ENCODE measurements at regions not wholly inside any gene's neighbourhood (a gene's known extent, or its start where the extent isn't known, plus 50 kb on each side); places are given as distances from the start of the nearest gene placed in this dataset.

DNA sequence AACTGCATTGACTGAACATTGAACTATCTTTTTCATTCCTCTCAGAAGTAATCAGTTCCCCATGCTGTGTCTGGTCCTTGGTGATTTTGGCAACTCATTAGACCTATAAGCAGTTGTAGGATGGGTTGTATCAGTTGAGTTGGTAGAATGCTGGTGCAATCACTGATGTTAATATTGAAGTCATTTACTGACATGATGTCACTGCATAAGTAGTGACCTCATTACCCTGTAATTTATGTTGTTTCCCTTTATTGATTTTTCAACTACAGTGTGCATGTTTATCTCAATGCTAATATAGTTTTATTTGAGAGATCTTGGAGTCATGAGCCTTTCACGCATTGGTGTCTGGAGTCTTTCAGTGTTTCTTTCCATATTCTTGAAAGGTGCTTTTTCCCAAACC lies 275.0 kb downstream of the SPATA31D1 start:
- DNase-seq (no peak), ATAC-seq (no peak)
- intact Hi-C loops (cut with DNase I, micrococcal nuclease), result no loop called here
- no peaks in the 10 kb centered on the region for H3K36me3 ChIP-seq (ENCODE audit: low read depth)
- H3K4me1 ChIP-seq (ENCODE audit: low read depth), result no peaks in the 10 kb centered on the region
- H3K4me3 ChIP-seq, result no peak overlapping the region
- TF ChIP-seq, protein P1, sequence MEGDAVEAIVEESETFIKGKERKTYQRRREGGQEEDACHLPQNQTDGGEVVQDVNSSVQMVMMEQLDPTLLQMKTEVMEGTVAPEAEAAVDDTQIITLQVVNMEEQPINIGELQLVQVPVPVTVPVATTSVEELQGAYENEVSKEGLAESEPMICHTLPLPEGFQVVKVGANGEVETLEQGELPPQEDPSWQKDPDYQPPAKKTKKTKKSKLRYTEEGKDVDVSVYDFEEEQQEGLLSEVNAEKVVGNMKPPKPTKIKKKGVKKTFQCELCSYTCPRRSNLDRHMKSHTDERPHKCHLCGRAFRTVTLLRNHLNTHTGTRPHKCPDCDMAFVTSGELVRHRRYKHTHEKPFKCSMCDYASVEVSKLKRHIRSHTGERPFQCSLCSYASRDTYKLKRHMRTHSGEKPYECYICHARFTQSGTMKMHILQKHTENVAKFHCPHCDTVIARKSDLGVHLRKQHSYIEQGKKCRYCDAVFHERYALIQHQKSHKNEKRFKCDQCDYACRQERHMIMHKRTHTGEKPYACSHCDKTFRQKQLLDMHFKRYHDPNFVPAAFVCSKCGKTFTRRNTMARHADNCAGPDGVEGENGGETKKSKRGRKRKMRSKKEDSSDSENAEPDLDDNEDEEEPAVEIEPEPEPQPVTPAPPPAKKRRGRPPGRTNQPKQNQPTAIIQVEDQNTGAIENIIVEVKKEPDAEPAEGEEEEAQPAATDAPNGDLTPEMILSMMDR (IDR thresholded peaks at IDR 0.05), result no peak
- H3K9me3 ChIP-seq, result no peaks in the 10 kb centered on the region

DNA sequence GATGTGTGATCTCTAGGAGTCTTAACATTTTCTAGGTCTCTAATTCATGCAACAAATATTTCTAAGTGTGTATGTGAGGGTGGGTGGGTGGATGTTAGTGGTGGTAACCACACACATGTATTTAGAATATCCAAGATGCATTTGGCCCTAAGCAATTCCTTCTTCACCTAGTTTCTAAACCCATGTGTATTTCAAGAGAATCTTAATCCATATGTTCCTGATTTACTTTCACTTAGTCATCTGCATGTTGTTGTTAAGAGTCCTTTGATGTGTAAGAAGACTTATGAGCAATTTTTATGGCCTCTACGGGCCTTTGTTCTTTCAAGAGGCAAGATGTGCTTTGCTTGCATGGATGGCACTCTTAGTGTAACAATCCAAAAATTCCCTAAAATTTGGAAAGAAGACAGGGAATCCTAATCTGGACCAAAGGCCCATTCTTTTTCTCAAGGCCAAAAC lies 282.6 kb downstream of the SPATA31D1 start:
- DNase-seq (no peak), ATAC-seq (no peak)

DNA sequence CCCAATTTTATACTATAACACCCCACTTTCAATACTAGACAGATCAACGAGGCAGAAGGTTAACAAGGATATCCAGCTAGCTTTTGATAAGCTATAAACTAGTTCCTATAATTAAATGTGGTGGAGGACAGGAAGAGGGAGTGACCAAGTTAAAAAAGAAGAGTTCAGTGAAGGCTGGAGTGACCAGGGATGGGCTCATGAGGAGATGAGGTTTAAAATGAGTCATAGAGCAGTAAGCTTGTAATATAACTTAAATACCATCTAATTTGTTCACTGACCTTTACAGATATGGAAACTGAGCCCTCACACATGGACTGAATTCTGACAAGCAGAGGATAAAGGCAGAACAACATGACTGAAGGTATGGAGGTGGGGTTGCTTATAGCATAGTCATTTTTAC lies 284.5 kb downstream of the SPATA31D1 start:
- intact Hi-C loops (cut with DNase I, micrococcal nuclease), result no loop called here
- DNase-seq (no peak), ATAC-seq (peak; percentile 56)
- TF ChIP-seq, protein P1 (IDR thresholded peaks at IDR 0.05), result no peak
- Histone ChIP-seq H3K4me3 (no peak overlapping the region), H3K36me3 (ENCODE audit: low read depth) (no peaks in the 10 kb centered on the region), H3K9me3 (no peaks in the 10 kb centered on the region), H3K4me1 (ENCODE audit: low read depth) (no peaks in the 10 kb centered on the region)

More for the DNA sequence above, 282.6 kb downstream of the SPATA31D1 start:
- Histone ChIP-seq H3K4me3 (no peak overlapping the region), H3K9me3 (no peaks in the 10 kb centered on the region), H3K4me1 (ENCODE audit: low read depth) (no peaks in the 10 kb centered on the region), H3K36me3 (ENCODE audit: low read depth) (no peaks in the 10 kb centered on the region)
- intact Hi-C loops (cut with DNase I, micrococcal nuclease), result no loop called here
- TF ChIP-seq, protein P1 (IDR thresholded peaks at IDR 0.05), result no peak

DNA sequence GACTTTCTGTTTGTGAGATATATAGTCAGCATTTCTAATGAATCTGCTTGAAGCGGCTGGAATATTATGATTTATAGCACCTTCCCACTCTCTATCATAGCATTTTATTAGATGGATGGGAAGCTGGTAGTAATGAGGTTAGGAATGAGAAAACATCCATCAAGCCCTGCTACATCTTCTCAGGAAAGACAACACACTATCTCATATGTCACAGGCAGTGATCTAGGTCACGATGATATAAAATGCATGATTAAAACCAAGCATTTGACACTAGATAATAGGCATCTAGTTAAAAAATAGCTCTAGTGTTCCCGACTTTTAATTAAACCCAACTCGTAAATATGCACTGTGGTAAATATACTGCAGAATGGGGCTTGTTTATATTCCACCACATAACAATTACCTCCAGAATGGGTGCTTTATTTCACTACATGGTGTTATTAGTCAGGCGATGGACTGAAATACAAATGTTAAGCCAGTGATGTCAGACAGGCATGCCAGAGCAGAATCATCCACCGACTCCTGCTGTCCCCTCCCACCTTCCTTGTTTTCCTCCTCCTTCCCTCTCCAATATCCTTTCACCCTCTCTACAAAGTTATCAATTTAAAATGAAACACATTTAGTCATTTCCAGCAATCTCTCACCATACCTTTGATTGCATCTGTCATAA lies 286.8 kb downstream of the SPATA31D1 start:
- H3K36me3 ChIP-seq (ENCODE audit: low read depth), result no peaks in the 10 kb centered on the region
- DNase-seq, result no peak
- TF ChIP-seq, protein P1 (IDR thresholded peaks at IDR 0.05), result no peak
- no peak overlapping the region for H3K4me3 ChIP-seq
- ATAC-seq, result no peak
- H3K4me1 ChIP-seq (ENCODE audit: low read depth), result no peaks in the 10 kb centered on the region
- intact Hi-C loops (cut with DNase I, micrococcal nuclease), result no loop called here
- no peaks in the 10 kb centered on the region for H3K9me3 ChIP-seq

DNA sequence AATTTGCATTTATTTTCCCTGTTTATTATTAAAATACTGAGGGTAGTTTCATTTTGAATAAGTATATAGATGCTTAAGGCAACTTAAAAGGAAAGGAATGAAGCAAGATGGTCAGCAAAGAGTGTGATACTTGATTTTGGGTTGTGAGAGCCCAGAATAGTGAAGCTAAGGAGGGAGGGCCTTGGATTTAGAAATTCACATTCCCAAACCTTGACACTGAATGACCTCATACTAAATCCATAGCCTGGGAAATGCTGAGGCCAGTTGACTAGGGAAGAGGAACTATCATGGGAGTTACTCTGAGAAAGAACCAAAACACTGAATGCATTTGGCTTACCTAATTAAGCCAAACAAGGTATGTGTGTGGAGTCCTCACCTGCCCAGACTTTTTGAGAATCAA lies 292.5 kb downstream of the SPATA31D1 start:
- intact Hi-C loops (cut with DNase I, micrococcal nuclease), result no loop called here
- DNase-seq (no peak), ATAC-seq (no peak)
- H3K4me1 ChIP-seq (ENCODE audit: low read depth), result no peaks in the 10 kb centered on the region
- H3K36me3 ChIP-seq (ENCODE audit: low read depth), result no peaks in the 10 kb centered on the region
- TF ChIP-seq, protein P1 (IDR thresholded peaks at IDR 0.05), result no peak
- no peaks in the 10 kb centered on the region for H3K9me3 ChIP-seq
- H3K4me3 ChIP-seq, result no peak overlapping the region

DNA sequence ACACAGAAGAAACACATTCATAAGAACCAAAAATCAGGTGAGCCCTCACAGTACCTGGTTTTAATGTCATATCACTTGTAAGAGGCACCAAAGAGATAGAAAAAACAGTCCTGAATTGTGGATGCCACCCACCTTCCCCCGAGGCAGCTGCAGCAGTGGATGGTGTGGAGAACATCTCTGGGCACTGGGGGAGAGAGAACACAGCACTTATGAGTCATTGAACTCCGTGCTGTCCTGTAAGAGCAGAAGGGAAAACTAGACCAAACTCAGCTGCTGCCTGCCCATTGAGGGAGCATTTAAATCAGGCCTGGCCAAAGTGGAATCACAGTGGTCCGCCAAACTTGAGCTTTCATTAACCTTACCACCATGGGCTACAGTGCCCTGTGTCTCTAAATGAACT lies 296.2 kb downstream of the SPATA31D1 start:
- intact Hi-C loops (cut with DNase I, micrococcal nuclease), result no loop called here

More for the DNA sequence above, 296.2 kb downstream of the SPATA31D1 start:
- TF ChIP-seq, protein P1 (IDR thresholded peaks at IDR 0.05), result no peak
- DNase-seq (no peak), ATAC-seq (no peak)
- Histone ChIP-seq H3K4me3 (no peak overlapping the region), H3K9me3 (no peaks in the 10 kb centered on the region), H3K4me1 (ENCODE audit: low read depth) (no peaks in the 10 kb centered on the region), H3K36me3 (ENCODE audit: low read depth) (no peaks in the 10 kb centered on the region)
